Stimulated activated naive CD4-positive, alpha-beta T cell treated with Interleukin-2 at 50 U/mL for 16 hours (primary cell): ENCODE measurements at regions not wholly inside any gene's neighbourhood (a gene's known extent, or its start where the extent isn't known, plus 50 kb on each side); places are given as distances from the start of the nearest gene placed in this dataset.

Experiments used
- DNase-seq: peaks from one replicate; lab custom pipeline; 2025; lab: John Stamatoyannopoulos, UW

DNA sequence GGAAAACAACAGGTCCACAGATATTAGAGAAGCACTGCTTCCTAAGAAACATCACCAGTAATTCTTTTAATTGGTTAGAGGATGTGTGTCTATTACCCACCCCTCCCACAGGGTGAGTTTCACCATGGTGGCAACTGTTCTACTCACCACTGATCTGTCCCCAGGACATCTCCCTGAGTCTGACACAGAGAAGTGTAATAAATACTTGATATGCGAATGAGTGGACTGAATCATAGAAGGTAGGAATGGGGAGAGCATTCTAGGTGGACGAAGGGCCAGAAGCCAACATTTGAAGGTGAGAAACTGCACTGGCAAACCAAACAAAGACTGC lies 452.7 kb upstream of the PROK2 start:
- no peak for DNase-seq

DNA sequence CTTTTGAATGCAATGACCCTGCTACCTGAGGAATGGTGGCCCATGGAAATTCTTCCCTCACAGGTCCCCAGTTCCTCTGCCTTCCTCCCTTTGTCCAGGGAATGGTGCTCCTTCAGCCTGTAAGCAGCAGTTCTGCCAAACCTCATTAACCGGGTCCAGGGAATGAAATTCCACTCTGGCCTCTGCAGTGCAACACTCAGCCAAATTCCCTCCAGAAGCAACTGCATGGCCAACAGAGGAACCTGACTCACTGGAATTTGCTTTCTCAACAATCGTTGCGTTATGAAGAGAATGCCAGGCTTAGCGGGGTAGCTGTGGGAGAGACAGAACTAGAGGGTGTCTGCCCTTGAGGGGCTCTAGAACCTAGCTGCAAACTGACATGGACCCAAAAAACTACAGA lies 449.4 kb upstream of the PROK2 start:
- DNase-seq, result no peak

DNA sequence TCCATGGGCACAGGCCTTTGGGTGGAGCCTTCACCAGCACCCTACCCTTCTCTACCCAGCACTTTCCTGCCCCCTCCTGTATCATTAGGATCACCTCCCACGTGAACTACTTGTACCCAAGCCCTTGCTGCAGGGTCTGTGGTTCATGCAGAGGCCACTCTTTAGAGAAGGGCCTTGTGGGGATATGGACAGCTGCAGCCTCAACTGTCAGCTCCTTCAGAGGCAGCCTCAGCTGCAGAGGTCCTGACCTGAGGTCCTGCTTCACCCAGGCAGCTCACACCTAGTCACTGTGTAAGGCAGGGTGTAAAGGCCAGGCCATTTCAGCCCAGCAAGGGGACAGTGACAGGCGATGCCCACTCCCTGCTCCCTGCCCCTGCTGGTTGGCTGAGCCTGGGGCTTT lies 448.6 kb upstream of the PROK2 start:
- no peak for DNase-seq

- DNase-seq, result no peak
Observed at GRCh38 chr3:72232777-72233176, 447.8 kb upstream of the PROK2 start.

DNA sequence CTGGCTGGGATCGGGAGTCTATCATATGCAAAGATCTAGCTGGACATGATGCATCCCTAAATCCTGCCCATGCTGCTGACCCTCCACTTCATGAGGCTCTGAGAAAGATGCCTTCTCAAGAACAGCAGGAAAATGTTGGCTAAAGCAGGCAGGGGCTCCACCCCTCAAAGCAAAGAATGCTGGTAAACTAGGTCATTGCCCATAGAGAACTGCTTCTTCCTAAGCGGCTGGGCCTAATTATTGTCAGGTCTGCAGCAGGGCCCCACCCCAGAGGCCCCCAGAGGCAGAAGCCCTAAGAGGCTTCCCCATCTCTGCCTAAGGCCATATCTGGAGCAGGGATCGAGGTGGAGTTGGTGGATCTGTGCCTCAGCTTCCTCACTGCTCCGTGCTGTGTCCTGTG lies 447.4 kb upstream of the PROK2 start:
- DNase-seq, result no peak

GRCh38 chr3:72231439-72232196 lies 446.7 kb upstream of the PROK2 start:
- DNase-seq, result no peak

GRCh38 chr3:72230774-72231379 lies 445.9 kb upstream of the PROK2 start:
- no peak for DNase-seq

DNA sequence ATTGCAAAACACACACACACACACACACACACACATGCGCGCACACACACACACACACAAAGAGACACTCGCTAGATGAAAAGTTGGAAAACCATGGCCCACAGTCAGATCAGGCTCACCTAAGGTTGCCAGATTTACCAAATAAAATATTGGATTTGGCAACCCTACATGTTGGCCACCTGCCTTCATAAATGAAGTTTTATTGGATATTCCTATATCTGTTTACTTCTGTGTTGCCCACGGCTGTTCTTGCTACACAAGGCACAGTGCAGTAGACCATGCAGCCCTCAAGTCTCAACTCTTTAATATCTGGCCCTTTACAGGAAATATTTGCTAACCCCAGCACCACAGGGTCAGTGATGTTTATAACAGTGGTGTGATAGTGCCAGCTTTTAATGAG lies 445.0 kb upstream of the PROK2 start:
- DNase-seq, result no peak

DNA sequence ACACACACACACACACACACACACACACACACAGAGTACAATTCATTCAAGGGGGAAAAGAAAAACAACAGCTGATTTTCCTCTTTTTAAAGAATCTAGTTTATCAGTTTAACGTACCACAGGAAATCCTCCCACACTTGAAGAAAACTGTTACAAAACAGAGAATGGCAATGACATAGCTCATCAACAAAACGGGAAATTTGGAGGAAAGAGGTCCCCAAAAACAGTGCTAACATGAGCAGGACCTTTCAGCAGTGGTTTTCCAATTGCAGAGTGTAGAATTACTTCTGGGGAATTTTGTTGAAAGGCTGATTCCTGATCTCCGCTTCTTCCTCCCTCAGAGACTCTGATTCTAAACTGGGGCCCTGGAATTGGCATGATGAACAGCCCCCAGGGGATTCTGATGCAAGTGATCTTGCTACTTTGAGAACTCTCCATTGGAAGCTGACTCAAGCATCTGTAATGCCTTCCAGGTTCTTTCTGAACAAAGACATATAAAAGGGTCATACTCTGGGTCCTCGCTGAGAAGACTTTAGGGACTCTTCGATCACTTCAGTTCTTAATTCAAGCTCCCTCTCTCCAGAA lies 442.6 kb upstream of the PROK2 start:
- no peak for DNase-seq

DNA sequence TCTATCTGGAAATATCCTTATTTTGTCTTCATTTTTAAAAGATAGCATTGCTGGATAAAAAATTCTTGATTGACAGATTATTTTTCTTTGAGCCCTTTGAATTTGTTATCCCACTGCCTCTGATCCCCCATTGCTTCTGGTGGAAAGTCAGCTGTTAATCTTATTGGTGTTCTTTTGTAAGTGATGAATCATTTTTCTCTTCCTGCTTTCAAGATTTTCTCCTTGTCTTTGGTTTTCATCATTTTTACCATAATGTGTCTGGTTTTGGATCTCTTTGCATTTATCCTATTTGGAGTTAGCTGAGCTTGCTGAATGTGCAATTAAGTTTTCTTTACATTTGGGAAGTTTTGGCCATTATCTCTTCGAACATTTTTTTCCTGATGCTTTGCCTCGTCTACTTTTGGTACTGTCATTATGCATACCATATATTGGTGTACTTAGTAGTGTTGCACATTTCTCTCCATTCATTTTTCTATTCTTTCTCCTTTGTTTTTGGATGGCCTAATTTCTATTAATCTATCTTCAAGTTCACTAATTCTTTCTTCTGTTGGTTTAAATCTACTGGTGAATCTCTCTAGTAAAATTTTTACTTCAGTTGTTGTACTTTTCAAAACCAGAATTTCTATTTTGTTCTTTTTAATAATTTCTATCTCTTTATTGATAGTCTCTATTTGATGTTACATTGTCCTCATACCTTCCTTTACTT lies 440.0 kb upstream of the PROK2 start:
- DNase-seq, result no peak

- no peak for DNase-seq
Observed at GRCh38 chr3:72223628-72224027, 438.7 kb upstream of the PROK2 start.

- DNase-seq, result no peak
Observed at GRCh38 chr3:72223116-72223515, 438.2 kb upstream of the PROK2 start.

- no peak for DNase-seq
Observed at GRCh38 chr3:72222410-72222809, 437.5 kb upstream of the PROK2 start.

DNA sequence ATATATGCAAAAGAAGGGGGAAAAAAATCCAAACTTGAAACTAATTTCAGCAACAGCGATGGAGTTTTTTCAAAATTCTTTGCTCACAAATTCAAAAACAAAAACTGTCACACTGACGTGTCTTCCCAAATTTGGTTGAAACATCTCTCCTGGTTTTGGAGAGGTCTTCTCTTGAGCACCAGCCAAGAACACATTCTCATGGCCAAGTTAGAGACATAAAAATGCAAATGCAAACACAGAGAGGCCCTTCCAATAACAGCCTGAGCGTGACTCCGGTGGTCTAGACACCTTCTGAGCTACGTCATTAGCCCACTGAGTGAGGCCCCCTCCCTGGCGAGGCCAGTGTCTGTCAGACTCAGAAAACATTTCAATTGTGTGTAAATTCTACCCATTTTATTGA lies 436.0 kb upstream of the PROK2 start:
- no peak for DNase-seq

- no peak for DNase-seq
Observed at GRCh38 chr3:72219752-72220151, 434.8 kb upstream of the PROK2 start.

GRCh38 chr3:72217570-72217969 lies 432.6 kb upstream of the PROK2 start:
- DNase-seq, result no peak

GRCh38 chr3:72214066-72214951 lies 429.4 kb upstream of the PROK2 start:
- DNase-seq, result no peak

GRCh38 chr3:72213296-72214065 lies 428.5 kb upstream of the PROK2 start:
- no peak for DNase-seq

DNA sequence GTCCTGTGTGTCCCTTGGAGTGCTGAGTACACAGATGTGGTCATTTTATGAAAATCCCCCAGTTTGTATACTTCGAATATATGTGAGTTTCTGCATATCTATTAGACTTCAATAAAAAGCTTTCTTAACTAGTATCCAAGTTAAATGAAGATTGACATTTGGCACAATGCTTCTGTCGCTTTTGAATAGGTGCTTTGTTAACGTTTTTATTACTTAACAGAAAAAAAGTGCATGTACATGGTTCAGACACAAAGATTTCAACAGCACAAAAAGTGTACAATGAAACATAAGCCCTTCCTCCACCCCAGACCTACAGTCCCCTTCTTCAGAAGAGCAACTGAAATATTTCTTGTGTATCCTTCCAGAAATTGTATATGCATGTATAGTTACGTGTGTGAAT lies 427.4 kb upstream of the PROK2 start:
- DNase-seq, result no peak

GRCh38 chr3:72210261-72210660 lies 425.3 kb upstream of the PROK2 start:
- no peak for DNase-seq

DNA sequence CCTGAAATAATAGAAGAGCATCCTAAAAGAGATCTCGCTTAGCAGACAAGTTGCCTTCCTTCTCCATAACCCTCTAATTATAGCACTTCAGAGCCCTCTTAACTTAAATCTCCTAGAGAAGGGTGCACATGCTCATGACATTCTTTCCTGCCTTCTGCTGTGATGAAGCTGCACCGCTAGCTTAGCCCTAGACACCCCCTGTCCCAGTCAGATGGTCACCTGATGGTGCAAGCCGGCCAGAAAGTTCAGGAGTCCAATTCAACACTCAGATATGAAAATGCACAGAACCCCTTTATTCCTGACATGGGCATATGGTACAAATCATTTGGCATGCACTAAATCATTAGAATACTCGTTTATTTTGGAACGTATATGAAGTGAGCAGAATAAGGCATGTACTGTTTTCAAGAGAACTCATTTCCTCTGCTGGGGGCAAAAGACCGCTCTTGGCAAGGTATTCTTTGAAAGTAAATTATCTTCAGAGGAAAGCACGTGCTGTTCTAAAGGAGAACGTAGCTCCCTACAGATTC lies 420.4 kb upstream of the PROK2 start:
- no peak for DNase-seq
